Epithelial cell of proximal tubule (primary cell): ENCODE measurements at regions not wholly inside any gene's neighbourhood (a gene's known extent, or its start where the extent isn't known, plus 50 kb on each side); places are given as distances from the start of the nearest gene placed in this dataset.

ENCODE experiments used
- DNase-seq: peaks from one replicate; pipeline ENCODE4 v3.0.0-alpha.2; 2011; ENCODE audit warnings: low read depth
- H3K4me3 ChIP-seq: 2 replicates; pipeline ENCODE4 v1.5.1; 2011; ENCODE audit warnings: low read depth, mild to moderate bottlenecking, low read length
- CTCF ChIP-seq: conservative IDR thresholded peaks from 2 replicates; pipeline ENCODE4 v1.5.1; 2012; ENCODE audit warnings: low read depth, mild to moderate bottlenecking, low read length

GRCh38 chr10:3538656-3539531 lies 246.1 kb downstream of the KLF6 start:
- TF ChIP-seq CTCF, result no peak
- peak; percentile 95 for DNase-seq
- H3K4me3 ChIP-seq, result peak overlapping the region; percentile 19

- no peak for DNase-seq
- no peak for TF ChIP-seq CTCF
- no peak overlapping the region for H3K4me3 ChIP-seq
Observed at GRCh38 chr10:3538291-3538655, 246.7 kb downstream of the KLF6 start.

- DNase-seq, result no peak
Observed at GRCh38 chr10:3537518-3537917, 247.5 kb downstream of the KLF6 start.

GRCh38 chr10:3535001-3535400 lies 250.0 kb downstream of the KLF6 start:
- no peak for TF ChIP-seq CTCF
- DNase-seq, result no peak
- H3K4me3 ChIP-seq, result no peak overlapping the region

More at GRCh38 chr10:3537518-3537917, 247.5 kb downstream of the KLF6 start:
- no peak for TF ChIP-seq CTCF
- H3K4me3 ChIP-seq, result no peak overlapping the region

GRCh38 chr10:3534433-3534832 lies 250.6 kb downstream of the KLF6 start:
- no peak for DNase-seq
- H3K4me3 ChIP-seq, result no peak overlapping the region
- TF ChIP-seq CTCF, result no peak

GRCh38 chr10:3533296-3533695 lies 251.7 kb downstream of the KLF6 start:
- no peak overlapping the region for H3K4me3 ChIP-seq
- no peak for DNase-seq
- TF ChIP-seq CTCF, result no peak

GRCh38 chr10:3532644-3533043 lies 252.4 kb downstream of the KLF6 start:
- no peak overlapping the region for H3K4me3 ChIP-seq
- DNase-seq, result no peak
- no peak for TF ChIP-seq CTCF
